ENCODE measurements at regions not wholly inside any gene's neighbourhood (a gene's known extent, or its start where the extent isn't known, plus 50 kb on each side); places are given as distances from the start of the nearest gene placed in this dataset.
A peak's percentile ranks its signal among the peaks of the same experiment; 100 is the strongest.

- POLR2A ChIA-PET (ENCODE audit: unreplicated experiment): interaction anchor here (0.5 kb wide), 1 partner anchor 1643 kb away, joined by 3 read pairs; no protein-coding TSS in a partner anchor
Measured at GRCh38 chr10:124332426-124332825, 86.3 kb downstream of the OAT start.

More at GRCh38 chr10:124332426-124332825, 86.3 kb downstream of the OAT start:
- dilution Hi-C loops (cut with HindIII; ENCODE audit: low sequenced_read_pairs, unreplicated experiment): no loop called here
- Histone ChIP-seq H2BK15ac (ENCODE audit: low read depth, low read length) (no peak overlapping the region), H3K36me3 (ENCODE audit: control insufficient read depth, insufficient read depth, low read length) (no peaks in the 10 kb centered on the region), H2BK120ac (ENCODE audit: low read depth, low read length) (no peak overlapping the region), H3K27me3 (ENCODE audit: control insufficient read depth, insufficient read depth, low read length) (no peaks in the 10 kb centered on the region), H3K9ac (ENCODE audit: low read depth, low read length) (no peak overlapping the region), H3K4me3 (ENCODE audit: insufficient read depth, low read depth, low read length) (no peak overlapping the region), H3K4me1 (ENCODE audit: control insufficient read depth, insufficient read depth, low read length) (no peaks in the 10 kb centered on the region), H3K18ac (ENCODE audit: low read depth, low read length) (no peak overlapping the region), H2AK9ac (replicated peaks; ENCODE audit: low read depth, low read length, poor library complexity) (no peak overlapping the region), H4K8ac (ENCODE audit: low read depth in 2 of 2, low read length in 2 of 2) (no peak overlapping the region), H3K56ac (ENCODE audit: extremely low read depth, insufficient read depth, low read length) (no peak overlapping the region), H3K27ac (ENCODE audit: insufficient read depth, low read length) (no peak overlapping the region), H3K14ac (replicated peaks; ENCODE audit: low read depth, low read length) (no peak overlapping the region), H2AFZ (replicated peaks; ENCODE audit: low read length, poor library complexity) (no peak overlapping the region), H2BK20ac (ENCODE audit: low read depth, low read length) (no peak overlapping the region), H2AK5ac (ENCODE audit: low read depth, low read length) (no peak overlapping the region), H3K4ac (ENCODE audit: low read depth, low read length) (no peak overlapping the region), H3K23ac (ENCODE audit: low read depth, low read length) (no peak overlapping the region), H3K79me1 (ENCODE audit: low read depth in 1 of 2, low read length in 2 of 2) (no peaks in the 10 kb centered on the region), H4K91ac (ENCODE audit: insufficient read depth, low read depth, low read length) (no peak overlapping the region), H2BK5ac (ENCODE audit: low read depth, low read length, poor library complexity, severe bottlenecking) (no peak overlapping the region), H3K9me1 (ENCODE audit: insufficient read depth, low read length) (no peaks in the 10 kb centered on the region), H3K9me3 (ENCODE audit: control insufficient read depth, insufficient read depth, low read length) (no peaks in the 10 kb centered on the region), H4K5ac (ENCODE audit: low read depth, low read length) (no peak overlapping the region), H3K4me2 (ENCODE audit: low read depth, low read length) (no peak overlapping the region), H4K20me1 (ENCODE audit: insufficient read depth, low read length) (no peaks in the 10 kb centered on the region)
- intact Hi-C loops (cut with micrococcal nuclease): no loop called here
- in situ Hi-C loops (cut with MboI; ENCODE audit: low sequenced_read_pairs): no loop called here
- TF ChIP-seq RAD21 (IDR thresholded peaks at IDR 0.05; ENCODE audit: low read length) (no peak), ELK1 (IDR thresholded peaks at IDR 0.05; ENCODE audit: borderline replicate concordance, low read depth, low read length) (no peak), POLR2A (IDR thresholded peaks at IDR 0.05; ENCODE audit: low read depth, low read length) (no peak), RFX5 (IDR thresholded peaks at IDR 0.05; ENCODE audit: low read depth, low read length) (no peak), CTCF (conservative IDR thresholded peaks at IDR 0.05; ENCODE audit: low read depth, low read length) (no peak), CHD1 (IDR thresholded peaks at IDR 0.05; ENCODE audit: low read depth, low read length) (no peak), RCOR1 (IDR thresholded peaks at IDR 0.05; ENCODE audit: insufficient replicate concordance, low read length) (no peak), USF2 (IDR thresholded peaks at IDR 0.05; ENCODE audit: low read depth, low read length) (no peak), MAFK (IDR thresholded peaks at IDR 0.05; ENCODE audit: low read depth, low read length) (no peak), SMC3 (IDR thresholded peaks at IDR 0.05; ENCODE audit: low read depth, low read length) (no peak), NFE2L2 (IDR thresholded peaks at IDR 0.05; ENCODE audit: low read depth, low read length) (no peak), CEBPB (IDR thresholded peaks at IDR 0.05; ENCODE audit: low read depth, low read length) (no peak), FOS (IDR thresholded peaks at IDR 0.05; ENCODE audit: low read depth, low read length) (no peak), MAZ (IDR thresholded peaks at IDR 0.05; ENCODE audit: borderline replicate concordance, low read depth, low read length) (no peak), MXI1 (IDR thresholded peaks at IDR 0.05; ENCODE audit: borderline replicate concordance, low read depth, low read length) (no peak), BHLHE40 (IDR thresholded peaks at IDR 0.05; ENCODE audit: low read depth, low read length) (no peak)
- no CpG with 5 or more reads among the region's 1 CpG for WGBS, 2 experiments (ENCODE audit: extremely low coverage in 2 of 2, insufficient read length in 1 of 2)
- DNase-seq (no peak), ATAC-seq (ENCODE audit: low read depth) (peak; percentile 71)
- CTCF ChIA-PET: no interaction called here
- no TSS peak for BruUV-seq (replicated peaks)
